ENCODE measurements at regions not wholly inside any gene's neighbourhood (a gene's known extent, or its start where the extent isn't known, plus 50 kb on each side); places are given as distances from the start of the nearest gene placed in this dataset.

DNA sequence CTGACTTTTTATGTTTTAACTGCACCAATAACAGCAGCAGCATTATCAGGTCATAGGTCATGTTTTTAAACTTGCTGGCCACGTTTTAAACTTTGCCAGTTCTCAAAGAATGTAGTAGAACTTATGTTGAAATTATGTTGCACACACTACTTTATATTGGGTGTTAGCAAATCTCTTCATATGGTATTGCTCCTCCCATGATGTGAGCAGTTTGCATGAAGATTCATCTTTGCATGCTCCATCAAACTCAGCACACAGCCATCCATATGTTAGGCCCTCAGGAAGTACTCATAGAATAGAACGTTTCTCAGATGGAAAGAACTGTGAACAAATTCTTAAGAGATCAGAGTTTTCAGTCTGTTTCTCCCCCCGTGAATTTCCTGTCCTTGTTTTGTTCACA is 128.6 kb upstream of the MAP9 start:
- H3K9me3 ChIP-seq (ENCODE audit: low read length), result no peaks in the 10 kb centered on the region
- no peak overlapping the region for H3K27ac ChIP-seq (ENCODE audit: low read length)
- DNase-seq, result peak; percentile 80
- no peaks in the 10 kb centered on the region for H4K20me1 ChIP-seq (ENCODE audit: insufficient read depth, low read depth, low read length)
- H3K36me3 ChIP-seq (ENCODE audit: insufficient read depth, low read length), result no peaks in the 10 kb centered on the region
- H2AFZ ChIP-seq (ENCODE audit: low read length), result peak overlapping the region; percentile 11
- no peak overlapping the region for H3K9ac ChIP-seq (ENCODE audit: low read length)
- H3K27me3 ChIP-seq (ENCODE audit: low read length), result no peaks in the 10 kb centered on the region
- no peak overlapping the region for H3K4me3 ChIP-seq (ENCODE audit: low read length)
- peaks cover 55% of the 10 kb centered on the region for H3K4me1 ChIP-seq (ENCODE audit: low read length)
- peak overlapping the region; percentile 45 for H3K4me2 ChIP-seq (ENCODE audit: low read depth, low read length, poor library complexity, severe bottlenecking)
- no peaks in the 10 kb centered on the region for H3K79me2 ChIP-seq (ENCODE audit: low read length)
- H3K9me2 ChIP-seq (replicated peaks; ENCODE audit: insufficient read depth, low read length), result no peaks in the 10 kb centered on the region

DNA sequence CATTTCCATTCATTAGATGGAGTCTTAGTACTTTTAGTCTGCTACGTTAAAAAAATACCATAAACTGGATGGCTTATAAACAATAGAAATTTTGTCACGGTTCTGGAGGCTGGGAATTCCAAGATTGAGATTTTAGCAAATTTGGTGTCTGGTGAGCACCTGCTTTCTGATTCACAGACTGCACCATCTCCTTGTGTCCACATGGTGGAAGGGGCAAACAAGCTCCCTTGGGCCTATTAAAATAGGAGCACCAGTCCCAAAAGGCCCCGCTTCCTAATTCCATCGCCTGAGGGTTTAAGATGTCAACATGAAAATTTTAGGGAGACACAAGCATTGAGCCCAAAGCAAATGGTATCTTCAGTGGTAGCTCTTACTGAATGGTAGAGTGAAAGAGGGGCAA is 120.5 kb upstream of the MAP9 start:
- H3K4me1 ChIP-seq (ENCODE audit: low read length), result peaks cover 63% of the 10 kb centered on the region
- no peak overlapping the region for H3K9ac ChIP-seq (ENCODE audit: low read length)
- no peaks in the 10 kb centered on the region for H4K20me1 ChIP-seq (ENCODE audit: insufficient read depth, low read depth, low read length)
- H3K36me3 ChIP-seq (ENCODE audit: insufficient read depth, low read length), result no peaks in the 10 kb centered on the region
- H3K9me2 ChIP-seq (replicated peaks; ENCODE audit: insufficient read depth, low read length), result no peaks in the 10 kb centered on the region
- no peak overlapping the region for H3K4me3 ChIP-seq (ENCODE audit: low read length)
- H3K27ac ChIP-seq (ENCODE audit: low read length), result no peak overlapping the region
- H3K4me2 ChIP-seq (ENCODE audit: low read depth, low read length, poor library complexity, severe bottlenecking), result peak overlapping the region; percentile 44
- H3K9me3 ChIP-seq (ENCODE audit: low read length), result no peaks in the 10 kb centered on the region
- peak overlapping the region; percentile 85 for H2AFZ ChIP-seq (ENCODE audit: low read length)
- H3K79me2 ChIP-seq (ENCODE audit: low read length), result no peaks in the 10 kb centered on the region
- DNase-seq, result no peak
- no peaks in the 10 kb centered on the region for H3K27me3 ChIP-seq (ENCODE audit: low read length)

DNA sequence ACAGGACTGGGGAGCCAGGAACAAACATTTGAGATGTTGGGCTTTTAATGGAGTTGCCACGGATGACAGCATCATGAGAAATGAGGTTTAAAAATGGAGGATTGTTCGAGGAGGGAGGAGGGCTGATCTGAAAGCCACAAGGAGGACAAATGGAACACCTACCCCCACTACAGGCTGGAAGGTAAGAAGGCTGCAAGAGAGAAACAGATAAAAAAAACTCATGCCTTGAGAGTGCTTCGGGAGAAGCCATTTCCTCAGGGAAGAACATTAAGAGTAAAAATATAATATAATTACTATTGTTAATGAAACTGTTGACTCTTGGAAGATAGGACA is 119.5 kb upstream of the MAP9 start:
- H3K4me3 ChIP-seq (ENCODE audit: low read length), result no peak overlapping the region
- H3K9me2 ChIP-seq (replicated peaks; ENCODE audit: insufficient read depth, low read length), result no peaks in the 10 kb centered on the region
- H3K36me3 ChIP-seq (ENCODE audit: insufficient read depth, low read length), result no peaks in the 10 kb centered on the region; the same call in 1 of the 2 replicates
- DNase-seq, result no peak
- no peaks in the 10 kb centered on the region for H3K79me2 ChIP-seq (ENCODE audit: low read length)
- peak overlapping the region; percentile 73 for H2AFZ ChIP-seq (ENCODE audit: low read length)
- H3K9ac ChIP-seq (ENCODE audit: low read length), result no peak overlapping the region
- H4K20me1 ChIP-seq (ENCODE audit: insufficient read depth, low read depth, low read length), result no peaks in the 10 kb centered on the region
- H3K9me3 ChIP-seq (ENCODE audit: low read length), result no peaks in the 10 kb centered on the region
- peak overlapping the region; percentile 44 for H3K4me2 ChIP-seq (ENCODE audit: low read depth, low read length, poor library complexity, severe bottlenecking)
- peaks cover 72% of the 10 kb centered on the region for H3K4me1 ChIP-seq (ENCODE audit: low read length)
- no peak overlapping the region for H3K27ac ChIP-seq (ENCODE audit: low read length)
- no peaks in the 10 kb centered on the region for H3K27me3 ChIP-seq (ENCODE audit: low read length)

DNA sequence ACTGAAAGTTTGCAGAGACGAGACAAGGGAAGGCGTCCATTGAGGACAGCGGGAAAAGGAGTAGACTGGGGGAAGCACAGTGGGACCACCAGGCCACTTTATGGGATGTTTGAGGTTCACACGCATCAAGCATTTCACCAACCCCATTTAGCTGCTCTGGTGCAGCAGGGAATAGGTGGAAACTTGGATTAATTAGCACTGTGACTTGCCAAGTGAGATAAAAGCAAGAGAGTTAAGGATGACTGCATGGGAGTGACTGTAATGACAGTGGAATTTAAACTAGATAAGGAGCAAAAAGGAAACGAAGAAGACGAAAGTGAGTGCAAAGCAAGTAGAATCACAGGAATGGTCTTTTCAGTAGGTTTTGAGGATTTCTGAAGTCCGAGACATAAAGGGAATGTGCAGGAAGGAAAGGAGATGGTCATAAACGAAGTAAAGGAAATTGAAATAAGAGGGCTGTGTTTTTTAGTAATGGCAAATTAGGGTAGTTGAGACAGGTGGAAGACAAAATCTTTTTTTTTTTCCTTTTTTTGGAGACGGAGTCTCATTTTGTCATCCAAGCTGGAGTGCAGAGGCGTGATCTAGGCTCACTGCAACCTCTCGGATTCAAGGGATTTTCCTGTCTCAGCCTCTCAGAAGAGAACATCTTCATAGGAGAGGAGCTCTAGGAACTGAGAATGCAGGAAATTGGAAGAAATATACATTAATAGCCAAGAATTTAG is 119.0 kb upstream of the MAP9 start:
- H4K20me1 ChIP-seq (ENCODE audit: insufficient read depth, low read depth, low read length), result no peaks in the 10 kb centered on the region
- H3K9ac ChIP-seq (ENCODE audit: low read length), result no peak overlapping the region
- peaks cover 77% of the 10 kb centered on the region for H3K4me1 ChIP-seq (ENCODE audit: low read length)
- no peak for DNase-seq
- no peak overlapping the region for H3K27ac ChIP-seq (ENCODE audit: low read length)
- no peaks in the 10 kb centered on the region for H3K79me2 ChIP-seq (ENCODE audit: low read length)
- H3K9me2 ChIP-seq (replicated peaks; ENCODE audit: insufficient read depth, low read length), result no peaks in the 10 kb centered on the region
- no peaks in the 10 kb centered on the region; the same call in 1 of the 2 replicates for H3K36me3 ChIP-seq (ENCODE audit: insufficient read depth, low read length)
- peak overlapping the region; percentile 44 for H3K4me2 ChIP-seq (ENCODE audit: low read depth, low read length, poor library complexity, severe bottlenecking)
- no peak overlapping the region; the same call in 1 of the 2 replicates for H3K4me3 ChIP-seq (ENCODE audit: low read length)
- H3K27me3 ChIP-seq (ENCODE audit: low read length), result no peaks in the 10 kb centered on the region
- H3K9me3 ChIP-seq (ENCODE audit: low read length), result no peaks in the 10 kb centered on the region
- H2AFZ ChIP-seq (ENCODE audit: low read length), result peak overlapping the region; percentile 74

DNA sequence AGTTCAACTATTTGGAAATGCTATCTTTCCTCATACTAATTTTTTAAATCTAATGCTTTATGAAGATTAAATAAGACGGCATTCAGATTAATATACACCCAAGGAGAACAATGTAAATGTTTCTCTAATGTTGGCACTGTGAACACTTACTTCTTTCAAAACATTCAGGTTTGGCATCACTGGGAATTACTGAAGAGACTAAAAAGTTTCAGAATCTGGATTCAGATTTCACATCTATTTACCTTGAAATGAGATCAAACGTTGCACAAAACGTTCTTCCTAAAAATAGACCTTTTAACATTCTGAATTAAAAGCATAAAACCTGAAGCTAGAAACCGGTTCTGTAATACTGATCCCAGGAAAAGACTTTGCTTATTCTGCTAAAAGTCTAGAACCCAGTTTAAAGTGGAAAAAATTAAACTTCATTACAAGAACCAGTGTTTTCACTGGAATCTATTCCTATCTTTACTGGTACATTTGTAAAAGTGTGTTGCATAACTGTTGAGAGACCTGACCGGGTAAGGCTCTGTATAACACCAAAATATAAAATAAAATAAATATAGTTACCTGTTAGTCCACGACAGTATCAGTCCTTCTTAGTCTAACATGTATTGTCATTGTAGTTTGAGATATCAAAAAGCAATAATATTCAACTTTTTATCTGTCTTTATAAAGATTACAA is 117.4 kb upstream of the MAP9 start:
- Histone ChIP-seq H3K36me3 (ENCODE audit: insufficient read depth, low read length) (no peaks in the 10 kb centered on the region; the same call in 1 of the 2 replicates), H3K9me2 (replicated peaks; ENCODE audit: insufficient read depth, low read length) (no peaks in the 10 kb centered on the region), H3K9me3 (ENCODE audit: low read length) (no peaks in the 10 kb centered on the region), H3K27ac (ENCODE audit: low read length) (no peak overlapping the region), H4K20me1 (ENCODE audit: insufficient read depth, low read depth, low read length) (no peaks in the 10 kb centered on the region), H3K4me2 (ENCODE audit: low read depth, low read length, poor library complexity, severe bottlenecking) (no peak overlapping the region), H3K79me2 (ENCODE audit: low read length) (no peaks in the 10 kb centered on the region), H3K9ac (ENCODE audit: low read length) (no peak overlapping the region), H3K27me3 (ENCODE audit: low read length) (no peaks in the 10 kb centered on the region), H3K4me3 (ENCODE audit: low read length) (no peak overlapping the region), H2AFZ (ENCODE audit: low read length) (peak overlapping the region; percentile 37; the same call in 1 of the 2 replicates), H3K4me1 (ENCODE audit: low read length) (peaks cover 70% of the 10 kb centered on the region)
- DNase-seq, result no peak

DNA sequence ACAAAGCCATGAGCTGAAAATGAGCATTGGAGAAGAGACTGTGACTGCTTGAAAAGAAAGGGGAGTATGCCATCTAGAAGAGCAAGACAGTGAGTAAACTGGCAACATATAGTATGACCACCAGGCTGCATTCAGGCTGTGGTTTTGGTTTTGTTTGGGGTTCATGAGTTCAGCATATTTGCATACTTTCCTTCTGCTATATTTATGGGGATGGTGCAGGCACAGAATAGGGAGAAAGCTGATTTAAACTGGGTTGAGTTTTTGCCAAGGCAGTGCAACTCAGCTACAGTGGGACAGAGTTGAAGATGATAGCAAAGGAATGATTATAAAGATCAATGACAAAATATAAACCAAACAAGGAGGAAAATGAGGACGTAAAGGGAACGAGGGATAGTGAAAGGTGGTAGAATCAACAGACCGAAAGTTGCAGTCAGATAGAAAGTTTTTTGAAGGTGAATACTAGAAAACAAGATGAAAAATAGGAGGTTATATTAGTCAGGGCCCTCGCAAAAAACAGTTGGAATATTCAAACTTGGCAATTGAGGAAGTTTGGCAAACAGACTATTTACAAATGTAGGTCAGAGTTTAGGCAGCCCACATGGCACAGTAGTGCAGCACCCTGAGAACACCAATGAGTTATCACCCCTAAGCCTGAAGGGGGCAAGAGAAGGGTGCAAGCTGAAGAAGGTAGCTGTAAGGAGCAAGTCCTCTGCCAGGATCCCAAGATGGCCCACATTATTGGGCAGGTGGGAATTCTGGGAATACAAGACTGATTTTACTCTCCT is 114.8 kb upstream of the MAP9 start:
- H3K9me2 ChIP-seq (replicated peaks; ENCODE audit: insufficient read depth, low read length), result no peaks in the 10 kb centered on the region
- H3K36me3 ChIP-seq (ENCODE audit: insufficient read depth, low read length), result no peaks in the 10 kb centered on the region; the same call in 1 of the 2 replicates
- peaks cover 66% of the 10 kb centered on the region for H3K4me1 ChIP-seq (ENCODE audit: low read length)
- H3K27ac ChIP-seq (ENCODE audit: low read length), result no peak overlapping the region
- peak overlapping the region; percentile 10; the same call in 1 of the 2 replicates for H3K4me3 ChIP-seq (ENCODE audit: low read length)
- H3K4me2 ChIP-seq (ENCODE audit: low read depth, low read length, poor library complexity, severe bottlenecking), result peak overlapping the region; percentile 35
- no peaks in the 10 kb centered on the region for H4K20me1 ChIP-seq (ENCODE audit: insufficient read depth, low read depth, low read length)
- H3K27me3 ChIP-seq (ENCODE audit: low read length), result no peaks in the 10 kb centered on the region
- no peaks in the 10 kb centered on the region for H3K9me3 ChIP-seq (ENCODE audit: low read length)
- DNase-seq, result peak; percentile 73
- no peak overlapping the region for H3K9ac ChIP-seq (ENCODE audit: low read length)
- H3K79me2 ChIP-seq (ENCODE audit: low read length), result no peaks in the 10 kb centered on the region
- H2AFZ ChIP-seq (ENCODE audit: low read length), result peak overlapping the region; percentile 64

DNA sequence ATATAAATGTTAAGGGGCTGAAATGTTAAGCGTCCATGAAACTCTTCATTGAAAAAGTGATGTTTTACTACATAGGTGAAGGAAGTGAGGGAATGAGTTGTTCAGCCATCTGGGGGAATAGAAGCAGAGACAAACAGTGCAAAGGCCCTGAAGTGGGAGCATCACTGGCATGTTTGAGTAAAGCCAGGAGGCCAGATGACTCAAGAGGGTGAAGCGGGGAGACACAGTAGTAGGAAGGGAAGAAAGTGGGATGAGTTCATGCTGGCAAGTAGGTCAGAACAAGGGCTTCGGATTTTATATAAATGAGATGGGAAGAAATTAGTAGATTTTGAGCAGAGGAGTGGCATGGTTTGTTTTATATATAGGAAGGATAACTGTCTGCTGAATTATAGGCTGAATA is 112.5 kb upstream of the MAP9 start:
- no peaks in the 10 kb centered on the region for H3K9me2 ChIP-seq (replicated peaks; ENCODE audit: insufficient read depth, low read length)
- H3K27me3 ChIP-seq (ENCODE audit: low read length), result no peaks in the 10 kb centered on the region
- H3K9me3 ChIP-seq (ENCODE audit: low read length), result no peaks in the 10 kb centered on the region
- H3K4me3 ChIP-seq (ENCODE audit: low read length), result no peak overlapping the region
- H3K9ac ChIP-seq (ENCODE audit: low read length), result no peak overlapping the region
- no peak overlapping the region for H3K27ac ChIP-seq (ENCODE audit: low read length)
- H3K4me2 ChIP-seq (ENCODE audit: low read depth, low read length, poor library complexity, severe bottlenecking), result no peak overlapping the region
- peak overlapping the region; percentile 4; the same call in 1 of the 2 replicates for H2AFZ ChIP-seq (ENCODE audit: low read length)
- H4K20me1 ChIP-seq (ENCODE audit: insufficient read depth, low read depth, low read length), result no peaks in the 10 kb centered on the region
- no peak for DNase-seq
- H3K36me3 ChIP-seq (ENCODE audit: insufficient read depth, low read length), result no peaks in the 10 kb centered on the region; the same call in 1 of the 2 replicates
- H3K79me2 ChIP-seq (ENCODE audit: low read length), result no peaks in the 10 kb centered on the region
- H3K4me1 ChIP-seq (ENCODE audit: low read length), result peaks cover 47% of the 10 kb centered on the region

DNA sequence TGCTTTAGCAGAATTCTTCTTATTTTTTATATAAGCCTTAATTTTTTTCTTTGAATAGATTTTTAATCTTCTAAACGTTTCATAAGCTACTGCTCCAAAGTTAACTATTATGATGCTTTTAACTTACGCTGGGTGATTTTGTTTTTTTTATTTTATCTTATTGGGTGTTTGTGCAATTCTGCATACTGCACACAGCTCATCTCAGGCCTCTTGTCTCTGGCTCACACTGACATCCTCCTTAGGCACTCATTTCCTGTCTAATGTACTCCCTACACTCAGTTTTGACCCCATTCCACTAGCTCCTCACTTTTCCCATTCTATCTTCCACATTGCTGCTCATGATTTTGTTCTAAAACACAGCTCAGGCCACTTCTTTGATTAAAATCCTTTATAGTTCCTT is 111.9 kb upstream of the MAP9 start:
- Histone ChIP-seq H3K4me3 (ENCODE audit: low read length) (no peak overlapping the region), H3K9me3 (ENCODE audit: low read length) (no peaks in the 10 kb centered on the region), H3K4me2 (ENCODE audit: low read depth, low read length, poor library complexity, severe bottlenecking) (no peak overlapping the region), H3K9me2 (replicated peaks; ENCODE audit: insufficient read depth, low read length) (no peaks in the 10 kb centered on the region), H3K9ac (ENCODE audit: low read length) (no peak overlapping the region), H3K79me2 (ENCODE audit: low read length) (no peaks in the 10 kb centered on the region), H4K20me1 (ENCODE audit: insufficient read depth, low read depth, low read length) (no peaks in the 10 kb centered on the region), H2AFZ (ENCODE audit: low read length) (peak overlapping the region; percentile 4; the same call in 1 of the 2 replicates), H3K4me1 (ENCODE audit: low read length) (peaks cover 45% of the 10 kb centered on the region), H3K27ac (ENCODE audit: low read length) (no peak overlapping the region), H3K36me3 (ENCODE audit: insufficient read depth, low read length) (no peaks in the 10 kb centered on the region; the same call in 1 of the 2 replicates), H3K27me3 (ENCODE audit: low read length) (no peaks in the 10 kb centered on the region)
- no peak for DNase-seq
